HEK293 (cell line): ENCODE measurements at regions not wholly inside any gene's neighbourhood (a gene's known extent, or its start where the extent isn't known, plus 50 kb on each side); places are given as distances from the start of the nearest gene placed in this dataset.
A peak's percentile ranks its signal among the peaks of the same experiment; 100 is the strongest.

Experiments used
- CTCF ChIA-PET: fragments of 350-600 bp; formaldehyde crosslinking; extraction: SDS; loops from one replicate; lab custom pipeline; 2021; ENCODE audit warnings: antibody characterized with exemption; lab: Yijun Ruan, JAX
- POLR2A ChIA-PET: fragments of 300-600 bp; formaldehyde crosslinking; extraction: SDS; loops from one replicate; lab custom pipeline; 2020; ENCODE audit warnings: antibody characterized with exemption, inconsistent platforms; lab: Yijun Ruan, JAX
- H3K27ac ChIP-seq: fragments of 200-500 bp; sonication (Bioruptor generic); 2 replicates; pipeline ENCODE4 v1.5.1; 2014; ENCODE audit warnings: low read depth, low read length, control low read depth, inconsistent platforms; ENCODE audit errors: extremely low read depth
- H3K36me3 ChIP-seq, 2 experiments: fragments of 200-500 bp in 1 of 2; sonication (Bioruptor generic) in 1 of 2; 1 replicate in 1 of 2; 2 replicates in 1 of 2; pipeline ENCODE4 v1.5.1; 2014 to 2017; ENCODE audit warnings: inconsistent platforms in 2 of 2, low read length in 2 of 2; ENCODE audit not compliant: control insufficient read depth in 2 of 2, insufficient read depth in 1 of 2
- H3K4me1 ChIP-seq: fragments of 200-500 bp; sonication (Bioruptor generic); 2 replicates; pipeline ENCODE4 v1.5.1; 2014; ENCODE audit warnings: mild to moderate bottlenecking, low read length, inconsistent platforms; ENCODE audit not compliant: control insufficient read depth, insufficient read depth
- H3K4me3 ChIP-seq: 2 replicates; pipeline ENCODE4 v1.5.1; 2011; ENCODE audit warnings: low read depth, mild to moderate bottlenecking, control low read depth, low read length, moderate library complexity
- H3K9me3 ChIP-seq: fragments of 200-500 bp; sonication (Bioruptor generic); 2 replicates; pipeline ENCODE4 v1.5.1; 2014; ENCODE audit warnings: low read depth, low read length, inconsistent platforms; ENCODE audit not compliant: control insufficient read depth, insufficient read depth
- EGR2 ChIP-seq: fragments of 450-650 bp; formaldehyde crosslinking; IDR thresholded peaks from 2 replicates; pipeline ENCODE4 v1.5.1; 2016; ENCODE audit warnings: low read depth, missing biosample characterization, missing genetic modification characterization
- KLF7 ChIP-seq: fragments of 450-650 bp; formaldehyde crosslinking; IDR thresholded peaks from 2 replicates; pipeline ENCODE4 v1.5.1; 2016; ENCODE audit warnings: missing biosample characterization, missing genetic modification characterization, borderline replicate concordance
- OSR2 ChIP-seq: fragments of 450-650 bp; formaldehyde crosslinking; IDR thresholded peaks from 2 replicates; pipeline ENCODE4 v1.5.1; 2016; ENCODE audit warnings: missing biosample characterization, missing genetic modification characterization
- SETDB1 ChIP-seq: IDR thresholded peaks from one replicate; pipeline ENCODE4 v1.6.1; 2017; ENCODE audit warnings: mild to moderate bottlenecking, low read length, moderate library complexity, mixed read lengths; ENCODE audit not compliant: insufficient read length
- TRIM28 ChIP-seq: IDR thresholded peaks from 2 replicates; pipeline ENCODE4 v1.6.1; 2011; ENCODE audit warnings: low read length, control low read depth, borderline replicate concordance
- ZFP3 ChIP-seq: fragments of 450-650 bp; formaldehyde crosslinking; IDR thresholded peaks from 2 replicates; pipeline ENCODE4 v1.5.1; 2016; ENCODE audit warnings: low read depth, missing biosample characterization, missing genetic modification characterization
- ZNF140 ChIP-seq: fragments of 450-650 bp; formaldehyde crosslinking; IDR thresholded peaks from 2 replicates; pipeline ENCODE4 v1.5.1; 2016; ENCODE audit warnings: missing biosample characterization, missing genetic modification characterization
- ZNF19 ChIP-seq: fragments of 450-650 bp; formaldehyde crosslinking; IDR thresholded peaks from 2 replicates; pipeline ENCODE4; 2016; ENCODE audit warnings: missing biosample characterization, missing genetic modification characterization, low read depth
- ZNF23 ChIP-seq: fragments of 450-650 bp; formaldehyde crosslinking; IDR thresholded peaks from 2 replicates; pipeline ENCODE4 v1.5.1; 2016; ENCODE audit warnings: missing biosample characterization, missing genetic modification characterization, borderline replicate concordance
- ZNF302 ChIP-seq: fragments of 450-650 bp; formaldehyde crosslinking; IDR thresholded peaks from 2 replicates; pipeline ENCODE4 v1.5.1; 2016; ENCODE audit warnings: missing biosample characterization, missing genetic modification characterization, low read depth
- ZNF354C ChIP-seq: fragments of 450-650 bp; formaldehyde crosslinking; IDR thresholded peaks from 2 replicates; pipeline ENCODE4 v1.5.1; 2016; ENCODE audit warnings: missing biosample characterization, missing genetic modification characterization, low read depth, borderline replicate concordance
- ZNF521 ChIP-seq: fragments of 450-650 bp; formaldehyde crosslinking; IDR thresholded peaks from 2 replicates; pipeline ENCODE4 v1.5.1; 2017; ENCODE audit warnings: missing biosample characterization, mild to moderate bottlenecking, missing genetic modification characterization
- ZNF544 ChIP-seq: fragments of 450-650 bp; formaldehyde crosslinking; IDR thresholded peaks from 2 replicates; pipeline ENCODE4 v1.5.0; 2017; ENCODE audit warnings: missing biosample characterization, missing genetic modification characterization
- ZNF549 ChIP-seq: fragments of 450-650 bp; IDR thresholded peaks from 2 replicates; pipeline ENCODE4 v1.5.1; 2018; ENCODE audit warnings: missing biosample characterization, missing genetic modification characterization, mild to moderate bottlenecking, inconsistent platforms, moderate library complexity
- ZNF558 ChIP-seq: fragments of 450-650 bp; formaldehyde crosslinking; IDR thresholded peaks from 2 replicates; pipeline ENCODE4 v1.5.1; 2016; ENCODE audit warnings: missing biosample characterization, missing genetic modification characterization
- ZNF571 ChIP-seq: fragments of 450-650 bp; formaldehyde crosslinking; IDR thresholded peaks from 2 replicates; pipeline ENCODE4 v1.5.0; 2017; ENCODE audit warnings: missing biosample characterization, missing genetic modification characterization
- ZNF596 ChIP-seq: fragments of 450-650 bp; IDR thresholded peaks from 2 replicates; pipeline ENCODE4 v1.5.0; 2018; ENCODE audit warnings: missing biosample characterization, mild to moderate bottlenecking, missing genetic modification characterization, moderate library complexity
- ZNF600 ChIP-seq: fragments of 450-650 bp; formaldehyde crosslinking; IDR thresholded peaks from 2 replicates; pipeline ENCODE4 v1.5.1; 2016; ENCODE audit warnings: missing biosample characterization, missing genetic modification characterization
- ZNF654 ChIP-seq: fragments of 450-650 bp; formaldehyde crosslinking; IDR thresholded peaks from 2 replicates; pipeline ENCODE4 v1.5.1; 2016; ENCODE audit warnings: low read depth, missing biosample characterization, missing genetic modification characterization
- ZNF830 ChIP-seq: fragments of 450-650 bp; IDR thresholded peaks from 2 replicates; pipeline ENCODE4 v1.5.0; 2018; ENCODE audit warnings: missing biosample characterization, missing genetic modification characterization, low read depth, mild to moderate bottlenecking, moderate library complexity
- ZSCAN16 ChIP-seq: fragments of 450-650 bp; formaldehyde crosslinking; IDR thresholded peaks from 2 replicates; pipeline ENCODE4 v1.5.1; 2016; ENCODE audit warnings: missing biosample characterization, missing genetic modification characterization
- ZSCAN23 ChIP-seq: fragments of 450-650 bp; formaldehyde crosslinking; IDR thresholded peaks from 2 replicates; pipeline ENCODE4 v1.5.1; 2016; ENCODE audit warnings: missing biosample characterization, missing genetic modification characterization
- TF ChIP-seq, protein P1 (sequence below): fragments of 450-650 bp; formaldehyde crosslinking; IDR thresholded peaks from 2 replicates; pipeline ENCODE4 v1.5.1; 2016; ENCODE audit warnings: missing biosample characterization, missing genetic modification characterization
- TF ChIP-seq, protein P2 (sequence below): fragments of 450-650 bp; formaldehyde crosslinking; IDR thresholded peaks from 2 replicates; pipeline ENCODE4 v1.5.1; 2016; ENCODE audit warnings: missing biosample characterization, missing genetic modification characterization
- TF ChIP-seq, protein P3 (sequence below): fragments of 450-650 bp; formaldehyde crosslinking; IDR thresholded peaks from 2 replicates; pipeline ENCODE4 v1.5.1; 2016; ENCODE audit warnings: missing biosample characterization, missing genetic modification characterization
- TF ChIP-seq, protein P4 (sequence below): fragments of 450-650 bp; formaldehyde crosslinking; IDR thresholded peaks from 2 replicates; pipeline ENCODE4 v1.5.1; 2016; ENCODE audit warnings: missing biosample characterization, missing genetic modification characterization
- TF ChIP-seq, protein P5 (sequence below): fragments of 450-650 bp; formaldehyde crosslinking; IDR thresholded peaks from 2 replicates; pipeline ENCODE4 v1.5.1; 2016; ENCODE audit warnings: missing biosample characterization, missing genetic modification characterization

DNA sequence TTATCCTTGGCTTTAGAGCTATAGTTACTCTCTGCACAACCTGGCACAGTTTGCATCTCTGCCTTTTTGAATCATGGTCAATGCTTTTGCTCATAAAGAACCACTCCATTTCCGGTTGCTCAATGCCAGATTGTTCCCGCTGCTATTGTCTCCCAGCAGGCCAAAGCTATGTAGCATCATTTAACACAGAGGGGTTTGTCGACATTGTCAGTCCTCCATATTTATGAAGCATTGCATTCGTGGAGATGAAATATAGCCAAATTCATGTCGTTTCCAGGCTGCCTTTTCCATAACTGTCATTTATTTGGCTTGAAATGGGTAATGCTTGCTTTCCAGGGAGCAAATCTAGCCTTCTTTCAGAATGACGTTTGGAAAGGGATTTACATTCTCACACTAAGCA, 598.8 kb downstream of the EPHA7 start (continued):
- no peak for TF ChIP-seq ZNF558 (tag by site-specific recombination)
- no peak for TF ChIP-seq ZNF571 (tag by site-specific recombination)
- TF ChIP-seq, protein P1, sequence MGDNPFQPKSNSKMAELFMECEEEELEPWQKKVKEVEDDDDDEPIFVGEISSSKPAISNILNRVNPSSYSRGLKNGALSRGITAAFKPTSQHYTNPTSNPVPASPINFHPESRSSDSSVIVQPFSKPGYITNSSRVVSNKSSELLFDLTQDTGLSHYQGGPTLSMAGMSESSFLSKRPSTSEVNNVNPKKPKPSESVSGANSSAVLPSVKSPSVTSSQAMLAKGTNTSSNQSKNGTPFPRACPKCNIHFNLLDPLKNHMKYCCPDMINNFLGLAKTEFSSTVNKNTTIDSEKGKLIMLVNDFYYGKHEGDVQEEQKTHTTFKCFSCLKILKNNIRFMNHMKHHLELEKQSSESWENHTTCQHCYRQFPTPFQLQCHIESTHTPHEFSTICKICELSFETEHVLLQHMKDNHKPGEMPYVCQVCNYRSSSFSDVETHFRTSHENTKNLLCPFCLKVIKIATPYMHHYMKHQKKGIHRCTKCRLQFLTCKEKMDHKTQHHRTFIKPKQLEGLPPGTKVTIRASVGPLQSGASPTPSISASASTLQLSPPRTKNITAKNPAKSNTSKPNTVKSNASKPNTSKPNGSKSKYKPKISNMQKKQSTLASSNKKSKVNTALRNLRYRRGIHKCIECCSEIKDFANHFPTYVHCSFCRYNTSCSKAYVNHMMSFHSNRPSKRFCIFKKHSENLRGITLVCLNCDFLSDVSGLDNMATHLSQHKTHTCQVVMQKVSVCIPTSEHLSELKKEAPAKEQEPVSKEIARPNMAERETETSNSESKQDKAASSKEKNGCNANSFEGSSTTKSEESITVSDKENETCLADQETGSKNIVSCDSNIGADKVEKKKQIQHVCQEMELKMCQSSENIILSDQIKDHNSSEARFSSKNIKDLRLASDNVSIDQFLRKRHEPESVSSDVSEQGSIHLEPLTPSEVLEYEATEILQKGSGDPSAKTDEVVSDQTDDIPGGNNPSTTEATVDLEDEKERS (tag by site-specific recombination) = no peak
- TF ChIP-seq ZNF544 (tag by site-specific recombination) = no peak

DNA sequence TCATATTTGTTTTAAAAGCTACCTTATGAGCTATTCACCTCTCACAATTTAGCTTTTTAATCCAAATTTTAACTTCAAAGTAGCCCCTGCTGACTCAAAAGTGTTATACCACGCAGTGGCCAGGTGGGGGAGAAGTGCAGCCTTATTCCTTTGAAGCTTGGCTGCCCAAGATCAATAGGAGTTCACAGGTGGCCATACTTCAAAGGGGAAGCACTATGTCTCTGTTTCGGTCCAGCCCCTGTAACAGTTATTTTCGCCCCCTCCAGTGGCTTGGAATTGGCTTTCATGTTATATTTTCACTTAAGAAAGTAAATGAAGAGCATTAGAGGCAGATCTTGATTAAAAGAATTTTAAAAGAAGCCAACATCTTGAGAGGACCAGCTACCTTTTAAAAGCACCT, 608.4 kb downstream of the EPHA7 start:
- POLR2A ChIA-PET = interaction anchor here (2.1 kb wide), 1 partner anchor 608 kb away, joined by 8 read pairs; the partner anchor contains the start of gene EPHA7
- H3K36me3 ChIP-seq = no peaks in the 10 kb centered on the region
- H3K4me1 ChIP-seq = no peaks in the 10 kb centered on the region
- H3K9me3 ChIP-seq = no peaks in the 10 kb centered on the region
- H3K27ac ChIP-seq = no peak overlapping the region
- no peak overlapping the region for H3K4me3 ChIP-seq
- CTCF ChIA-PET = interaction anchor here (0.6 to 3.0 kb wide), 38 partner anchors 8 to 1442 kb away, joined by 3 to 25 read pairs (median 4); partner anchors contain the start of gene EPHA7
- TF ChIP-seq ZSCAN23 (tag by site-specific recombination) = no peak
- no peak for TF ChIP-seq ZNF830
- TF ChIP-seq ZNF521 (tag by site-specific recombination) = no peak
- no peak for TF ChIP-seq KLF7 (tag by site-specific recombination)
- TF ChIP-seq, protein P2, sequence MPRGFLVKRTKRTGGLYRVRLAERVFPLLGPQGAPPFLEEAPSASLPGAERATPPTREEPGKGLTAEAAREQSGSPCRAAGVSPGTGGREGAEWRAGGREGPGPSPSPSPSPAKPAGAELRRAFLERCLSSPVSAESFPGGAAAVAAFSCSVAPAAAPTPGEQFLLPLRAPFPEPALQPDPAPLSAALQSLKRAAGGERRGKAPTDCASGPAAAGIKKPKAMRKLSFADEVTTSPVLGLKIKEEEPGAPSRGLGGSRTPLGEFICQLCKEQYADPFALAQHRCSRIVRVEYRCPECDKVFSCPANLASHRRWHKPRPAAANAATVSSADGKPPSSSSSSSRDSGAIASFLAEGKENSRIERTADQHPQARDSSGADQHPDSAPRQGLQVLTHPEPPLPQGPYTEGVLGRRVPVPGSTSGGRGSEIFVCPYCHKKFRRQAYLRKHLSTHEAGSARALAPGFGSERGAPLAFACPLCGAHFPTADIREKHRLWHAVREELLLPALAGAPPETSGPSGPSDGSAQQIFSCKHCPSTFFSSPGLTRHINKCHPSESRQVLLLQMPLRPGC (tag by site-specific recombination) = no peak
- TF ChIP-seq ZNF600 = no peak
- no peak for TF ChIP-seq ZNF354C
- TF ChIP-seq ZNF571 (tag by site-specific recombination) = no peak
- TF ChIP-seq, protein P3, sequence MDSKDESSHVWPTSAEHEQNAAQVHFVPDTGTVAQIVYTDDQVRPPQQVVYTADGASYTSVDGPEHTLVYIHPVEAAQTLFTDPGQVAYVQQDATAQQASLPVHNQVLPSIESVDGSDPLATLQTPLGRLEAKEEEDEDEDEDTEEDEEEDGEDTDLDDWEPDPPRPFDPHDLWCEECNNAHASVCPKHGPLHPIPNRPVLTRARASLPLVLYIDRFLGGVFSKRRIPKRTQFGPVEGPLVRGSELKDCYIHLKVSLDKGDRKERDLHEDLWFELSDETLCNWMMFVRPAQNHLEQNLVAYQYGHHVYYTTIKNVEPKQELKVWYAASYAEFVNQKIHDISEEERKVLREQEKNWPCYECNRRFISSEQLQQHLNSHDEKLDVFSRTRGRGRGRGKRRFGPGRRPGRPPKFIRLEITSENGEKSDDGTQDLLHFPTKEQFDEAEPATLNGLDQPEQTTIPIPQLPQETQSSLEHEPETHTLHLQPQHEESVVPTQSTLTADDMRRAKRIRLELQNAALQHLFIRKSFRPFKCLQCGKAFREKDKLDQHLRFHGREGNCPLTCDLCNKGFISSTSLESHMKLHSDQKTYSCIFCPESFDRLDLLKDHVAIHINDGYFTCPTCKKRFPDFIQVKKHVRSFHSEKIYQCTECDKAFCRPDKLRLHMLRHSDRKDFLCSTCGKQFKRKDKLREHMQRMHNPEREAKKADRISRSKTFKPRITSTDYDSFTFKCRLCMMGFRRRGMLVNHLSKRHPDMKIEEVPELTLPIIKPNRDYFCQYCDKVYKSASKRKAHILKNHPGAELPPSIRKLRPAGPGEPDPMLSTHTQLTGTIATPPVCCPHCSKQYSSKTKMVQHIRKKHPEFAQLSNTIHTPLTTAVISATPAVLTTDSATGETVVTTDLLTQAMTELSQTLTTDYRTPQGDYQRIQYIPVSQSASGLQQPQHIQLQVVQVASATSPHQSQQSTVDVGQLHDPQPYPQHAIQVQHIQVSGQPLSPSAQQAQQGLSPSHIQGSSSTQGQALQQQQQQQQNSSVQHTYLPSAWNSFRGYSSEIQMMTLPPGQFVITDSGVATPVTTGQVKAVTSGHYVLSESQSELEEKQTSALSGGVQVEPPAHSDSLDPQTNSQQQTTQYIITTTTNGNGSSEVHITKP (tag by site-specific recombination) = no peak
- TF ChIP-seq, protein P4, sequence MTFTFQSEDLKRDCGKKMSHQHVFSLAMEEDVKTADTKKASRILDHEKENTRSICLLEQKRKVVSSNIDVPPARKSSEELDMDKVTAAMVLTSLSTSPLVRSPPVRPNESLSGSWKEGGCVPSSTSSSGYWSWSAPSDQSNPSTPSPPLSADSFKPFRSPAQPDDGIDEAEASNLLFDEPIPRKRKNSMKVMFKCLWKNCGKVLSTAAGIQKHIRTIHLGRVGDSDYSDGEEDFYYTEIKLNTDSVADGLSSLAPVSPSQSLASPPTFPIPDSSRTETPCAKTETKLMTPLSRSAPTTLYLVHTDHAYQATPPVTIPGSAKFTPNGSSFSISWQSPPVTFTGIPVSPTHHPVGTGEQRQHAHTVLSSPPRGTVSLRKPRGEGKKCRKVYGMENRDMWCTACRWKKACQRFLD (tag by site-specific recombination) = no peak
- no peak for TF ChIP-seq OSR2 (tag by site-specific recombination)
- TF ChIP-seq TRIM28 = no peak
- no peak for TF ChIP-seq ZNF23
- TF ChIP-seq ZFP3 (tag by site-specific recombination) = peak; percentile 76
- TF ChIP-seq ZNF302 (tag by site-specific recombination) = no peak
- TF ChIP-seq ZSCAN16 (tag by site-specific recombination) = no peak
- TF ChIP-seq, protein P5, sequence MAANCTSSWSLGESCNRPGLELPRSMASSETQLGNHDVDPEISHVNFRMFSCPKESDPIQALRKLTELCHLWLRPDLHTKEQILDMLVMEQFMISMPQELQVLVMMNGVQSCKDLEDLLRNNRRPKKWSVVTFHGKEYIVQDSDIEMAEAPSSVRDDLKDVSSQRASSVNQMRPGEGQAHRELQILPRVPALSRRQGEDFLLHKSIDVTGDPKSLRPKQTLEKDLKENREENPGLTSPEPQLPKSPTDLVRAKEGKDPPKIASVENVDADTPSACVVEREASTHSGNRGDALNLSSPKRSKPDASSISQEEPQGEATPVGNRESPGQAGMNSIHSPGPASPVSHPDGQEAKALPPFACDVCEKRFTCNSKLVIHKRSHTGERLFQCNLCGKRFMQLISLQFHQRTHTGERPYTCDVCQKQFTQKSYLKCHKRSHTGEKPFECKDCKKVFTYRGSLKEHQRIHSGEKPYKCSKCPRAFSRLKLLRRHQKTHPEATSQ (tag by site-specific recombination) = no peak
- TF ChIP-seq ZNF140 (tag by site-specific recombination) = no peak
- TF ChIP-seq ZNF19 (tag by site-specific recombination) = no peak
- TF ChIP-seq ZNF596 (tag by site-specific recombination) = no peak
- TF ChIP-seq SETDB1 = no peak
- TF ChIP-seq ZNF654 (tag by site-specific recombination) = peak; percentile 61
- no peak for TF ChIP-seq ZNF549 (tag by site-specific recombination)
- no peak for TF ChIP-seq EGR2 (tag by site-specific recombination)
